NCI-H460 (cell line): ENCODE measurements at regions not wholly inside any gene's neighbourhood (a gene's known extent, or its start where the extent isn't known, plus 50 kb on each side); places are given as distances from the start of the nearest gene placed in this dataset.

Source experiments
- DNase-seq: peaks from one replicate; pipeline ENCODE4 v3.0.0-alpha.2; 2016; ENCODE audit warnings: low read depth; ENCODE audit errors: extremely low read depth

GRCh38 chr15:91603384-91604080, 250.0 kb upstream of the SLCO3A1 start:
- DNase-seq, result no peak

- no peak for DNase-seq
These were observed 249.4 kb upstream of the SLCO3A1 start for GRCh38 chr15:91604122-91604521.

GRCh38 chr15:91605576-91605975, 247.9 kb upstream of the SLCO3A1 start:
- DNase-seq, result no peak

- no peak for DNase-seq
These were observed 244.3 kb upstream of the SLCO3A1 start for GRCh38 chr15:91609231-91609630.

GRCh38 chr15:91609966-91610365, 243.5 kb upstream of the SLCO3A1 start:
- no peak for DNase-seq

GRCh38 chr15:91611561-91612323, 241.8 kb upstream of the SLCO3A1 start:
- DNase-seq, result no peak

GRCh38 chr15:91620229-91620628, 233.3 kb upstream of the SLCO3A1 start:
- no peak for DNase-seq

GRCh38 chr15:91622235-91622634, 231.3 kb upstream of the SLCO3A1 start:
- no peak for DNase-seq

- no peak for DNase-seq
These were observed 230.7 kb upstream of the SLCO3A1 start for GRCh38 chr15:91622711-91623342.

GRCh38 chr15:91624353-91624968, 229.0 kb upstream of the SLCO3A1 start:
- DNase-seq, result no peak

- no peak for DNase-seq
These were observed 228.0 kb upstream of the SLCO3A1 start for GRCh38 chr15:91625506-91625905.

- no peak for DNase-seq
These were observed 225.8 kb upstream of the SLCO3A1 start for GRCh38 chr15:91627473-91628278.

- no peak for DNase-seq
These were observed 223.4 kb upstream of the SLCO3A1 start for GRCh38 chr15:91630090-91630489.

- no peak for DNase-seq
These were observed 221.3 kb upstream of the SLCO3A1 start for GRCh38 chr15:91632176-91632575.

GRCh38 chr15:91632981-91633380, 220.5 kb upstream of the SLCO3A1 start:
- DNase-seq, result no peak

GRCh38 chr15:91634179-91634578, 219.3 kb upstream of the SLCO3A1 start:
- DNase-seq, result no peak

GRCh38 chr15:91635080-91635479, 218.4 kb upstream of the SLCO3A1 start:
- no peak for DNase-seq

- no peak for DNase-seq
These were observed 217.9 kb upstream of the SLCO3A1 start for GRCh38 chr15:91635641-91636040.

GRCh38 chr15:91649016-91649415, 204.5 kb upstream of the SLCO3A1 start:
- no peak for DNase-seq

- DNase-seq, result no peak
These were observed 203.6 kb upstream of the SLCO3A1 start for GRCh38 chr15:91649831-91650321.
